ENCODE measurements at regions not wholly inside any gene's neighbourhood (a gene's known extent, or its start where the extent isn't known, plus 50 kb on each side); places are given as distances from the start of the nearest gene placed in this dataset.

DNA sequence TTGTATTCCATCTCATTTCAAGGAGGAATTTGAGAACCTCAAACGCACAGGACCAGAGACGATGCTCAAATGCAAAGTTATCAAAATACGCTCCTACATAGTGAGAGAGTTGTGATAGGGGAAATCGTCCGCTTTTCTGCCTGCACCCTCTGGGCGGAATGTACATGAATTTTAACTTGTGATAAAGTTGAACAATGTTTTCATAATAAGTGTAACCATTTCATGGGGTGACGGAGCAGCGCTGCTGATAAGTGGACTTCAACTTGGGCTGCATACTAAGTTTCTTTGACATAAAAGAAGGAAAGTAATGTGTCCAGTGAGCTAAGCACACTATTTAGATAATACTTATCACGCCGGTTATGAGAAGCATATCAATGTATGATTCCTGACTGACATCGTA, 497.5 kb upstream of the MGMT start:
- H3K36me3 ChIP-seq (ENCODE audit: insufficient read depth, low read length) = no peaks in the 10 kb centered on the region
- H3K27me3 ChIP-seq (ENCODE audit: insufficient read depth, low read depth, low read length) = no peaks in the 10 kb centered on the region
- TF ChIP-seq TAF1 (IDR thresholded peaks at IDR 0.05; ENCODE audit: low read depth) (no peak), POLR2AphosphoS5 (IDR thresholded peaks at IDR 0.05) (no peak), SMC3 (conservative IDR thresholded peaks at IDR 0.05; ENCODE audit: poor library complexity) (no peak), MXI1 (conservative IDR thresholded peaks at IDR 0.05; ENCODE audit: poor library complexity, severe bottlenecking) (no peak), EZH2 (IDR thresholded peaks at IDR 0.05; ENCODE audit: borderline replicate concordance, insufficient read depth, low read length, poor library complexity, severe bottlenecking) (no peak), EP300 (conservative IDR thresholded peaks at IDR 0.05; ENCODE audit: poor library complexity, severe bottlenecking) (no peak), CTCF (IDR thresholded peaks at IDR 0.05; ENCODE audit: poor library complexity, severe bottlenecking) (no peak), RAD21 (conservative IDR thresholded peaks at IDR 0.05) (no peak)
- TF ChIP-seq, protein P1, sequence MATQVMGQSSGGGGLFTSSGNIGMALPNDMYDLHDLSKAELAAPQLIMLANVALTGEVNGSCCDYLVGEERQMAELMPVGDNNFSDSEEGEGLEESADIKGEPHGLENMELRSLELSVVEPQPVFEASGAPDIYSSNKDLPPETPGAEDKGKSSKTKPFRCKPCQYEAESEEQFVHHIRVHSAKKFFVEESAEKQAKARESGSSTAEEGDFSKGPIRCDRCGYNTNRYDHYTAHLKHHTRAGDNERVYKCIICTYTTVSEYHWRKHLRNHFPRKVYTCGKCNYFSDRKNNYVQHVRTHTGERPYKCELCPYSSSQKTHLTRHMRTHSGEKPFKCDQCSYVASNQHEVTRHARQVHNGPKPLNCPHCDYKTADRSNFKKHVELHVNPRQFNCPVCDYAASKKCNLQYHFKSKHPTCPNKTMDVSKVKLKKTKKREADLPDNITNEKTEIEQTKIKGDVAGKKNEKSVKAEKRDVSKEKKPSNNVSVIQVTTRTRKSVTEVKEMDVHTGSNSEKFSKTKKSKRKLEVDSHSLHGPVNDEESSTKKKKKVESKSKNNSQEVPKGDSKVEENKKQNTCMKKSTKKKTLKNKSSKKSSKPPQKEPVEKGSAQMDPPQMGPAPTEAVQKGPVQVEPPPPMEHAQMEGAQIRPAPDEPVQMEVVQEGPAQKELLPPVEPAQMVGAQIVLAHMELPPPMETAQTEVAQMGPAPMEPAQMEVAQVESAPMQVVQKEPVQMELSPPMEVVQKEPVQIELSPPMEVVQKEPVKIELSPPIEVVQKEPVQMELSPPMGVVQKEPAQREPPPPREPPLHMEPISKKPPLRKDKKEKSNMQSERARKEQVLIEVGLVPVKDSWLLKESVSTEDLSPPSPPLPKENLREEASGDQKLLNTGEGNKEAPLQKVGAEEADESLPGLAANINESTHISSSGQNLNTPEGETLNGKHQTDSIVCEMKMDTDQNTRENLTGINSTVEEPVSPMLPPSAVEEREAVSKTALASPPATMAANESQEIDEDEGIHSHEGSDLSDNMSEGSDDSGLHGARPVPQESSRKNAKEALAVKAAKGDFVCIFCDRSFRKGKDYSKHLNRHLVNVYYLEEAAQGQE (IDR thresholded peaks at IDR 0.05; ENCODE audit: borderline replicate concordance) = no peak
- H3K9me3 ChIP-seq (ENCODE audit: low read length) = no peaks in the 10 kb centered on the region
- H3K4me3 ChIP-seq (ENCODE audit: low read length) = no peak overlapping the region
- H2AFZ ChIP-seq (ENCODE audit: low read depth, low read length) = no peak overlapping the region
- H3K9me2 ChIP-seq (ENCODE audit: insufficient read depth, low read length) = no peaks in the 10 kb centered on the region
- H3K79me2 ChIP-seq (replicated peaks; ENCODE audit: insufficient read depth, low read length) = no peaks in the 10 kb centered on the region
- H3K4me2 ChIP-seq (ENCODE audit: low read length) = no peak overlapping the region
- H3F3A ChIP-seq (ENCODE audit: insufficient read depth, low read length, poor library complexity, severe bottlenecking) = no peaks in the 10 kb centered on the region
- H3K27ac ChIP-seq (ENCODE audit: low read length) = no peak overlapping the region
- no peaks in the 10 kb centered on the region for H4K20me1 ChIP-seq (ENCODE audit: insufficient read depth)
- no peak overlapping the region for H3K9ac ChIP-seq (ENCODE audit: low read length)

- H4K20me1 ChIP-seq (ENCODE audit: insufficient read depth) = no peaks in the 10 kb centered on the region
- H3F3A ChIP-seq (ENCODE audit: insufficient read depth, low read length, poor library complexity, severe bottlenecking) = no peaks in the 10 kb centered on the region
- H3K9ac ChIP-seq (ENCODE audit: low read length) = no peak overlapping the region
- TF ChIP-seq RAD21 (conservative IDR thresholded peaks at IDR 0.05) (no peak), EP300 (conservative IDR thresholded peaks at IDR 0.05; ENCODE audit: poor library complexity, severe bottlenecking) (no peak), TAF1 (IDR thresholded peaks at IDR 0.05; ENCODE audit: low read depth) (no peak), MXI1 (conservative IDR thresholded peaks at IDR 0.05; ENCODE audit: poor library complexity, severe bottlenecking) (no peak), SMC3 (conservative IDR thresholded peaks at IDR 0.05; ENCODE audit: poor library complexity) (no peak)
- H3K27me3 ChIP-seq (ENCODE audit: insufficient read depth, low read depth, low read length) = no peaks in the 10 kb centered on the region
- no peaks in the 10 kb centered on the region for H3K9me2 ChIP-seq (ENCODE audit: insufficient read depth, low read length)
- no peak overlapping the region for H2AFZ ChIP-seq (ENCODE audit: low read depth, low read length)
- H3K4me2 ChIP-seq (ENCODE audit: low read length) = peak overlapping the region; percentile 31
- H3K4me3 ChIP-seq (ENCODE audit: low read length) = peak overlapping the region; percentile 41
- H3K79me2 ChIP-seq (replicated peaks; ENCODE audit: insufficient read depth, low read length) = no peaks in the 10 kb centered on the region
- no peaks in the 10 kb centered on the region for H3K36me3 ChIP-seq (ENCODE audit: insufficient read depth, low read length)
- H3K9me3 ChIP-seq (ENCODE audit: low read length) = no peaks in the 10 kb centered on the region
- H3K27ac ChIP-seq (ENCODE audit: low read length) = no peak overlapping the region
Measured at GRCh38 chr10:128971374-128972035, 495.5 kb upstream of the MGMT start.
